ENCODE measurements at regions not wholly inside any gene's neighbourhood (a gene's known extent, or its start where the extent isn't known, plus 50 kb on each side); places are given as distances from the start of the nearest gene placed in this dataset.

DNA sequence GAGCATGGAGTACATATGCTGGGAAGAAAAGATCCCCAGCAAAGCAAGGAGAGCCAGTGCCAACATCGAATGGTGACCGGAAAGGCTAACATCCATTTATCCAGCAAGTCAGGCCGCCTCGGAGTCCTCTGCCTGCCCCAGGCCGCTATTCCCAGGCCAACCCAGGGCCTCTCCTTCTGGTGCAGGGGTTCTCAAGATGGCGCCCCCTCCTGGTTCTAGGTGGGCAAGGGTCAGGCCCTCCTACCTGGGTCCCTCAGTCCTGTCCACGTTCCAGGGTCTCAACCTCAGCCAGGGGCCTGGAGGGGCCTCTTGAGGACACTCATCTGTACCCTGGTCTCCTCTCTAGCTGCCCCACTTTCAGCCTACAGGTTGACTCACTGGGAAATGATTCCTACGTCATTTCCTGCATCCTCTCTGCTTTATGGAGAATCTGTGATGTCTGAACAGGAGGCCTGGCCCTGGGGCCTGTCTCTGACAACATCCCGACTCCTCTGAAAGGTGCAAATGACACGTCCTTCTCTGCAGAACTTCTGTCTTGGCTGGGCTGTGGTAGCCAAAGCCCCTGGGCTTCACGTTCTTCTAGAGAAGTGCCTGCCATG lies 145.3 kb downstream of the PSMG1 start:
- intact Hi-C loops (cut with DNase I): no loop called here
- DNase-seq: no peak

DNA sequence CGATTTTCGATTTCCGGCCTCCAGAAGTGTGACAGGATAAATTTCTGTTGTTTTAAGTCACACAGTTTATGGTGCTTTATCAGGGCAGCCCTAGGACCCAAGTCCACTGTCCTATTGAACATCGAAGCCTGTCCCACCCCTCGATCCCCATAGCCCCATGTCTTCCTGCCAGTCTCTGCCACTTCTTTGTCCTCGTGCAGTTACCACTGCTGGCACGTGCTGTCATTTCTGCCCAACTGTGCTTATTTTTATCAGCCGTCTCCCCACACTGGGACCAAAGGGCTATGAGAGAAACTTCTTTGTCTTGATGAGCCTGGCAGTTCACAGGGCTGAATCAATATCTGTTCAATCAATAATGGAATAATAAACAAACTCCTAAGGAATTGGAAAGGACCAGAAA lies 146.7 kb downstream of the PSMG1 start:
- intact Hi-C loops (cut with DNase I): no loop called here
- DNase-seq: no peak

DNA sequence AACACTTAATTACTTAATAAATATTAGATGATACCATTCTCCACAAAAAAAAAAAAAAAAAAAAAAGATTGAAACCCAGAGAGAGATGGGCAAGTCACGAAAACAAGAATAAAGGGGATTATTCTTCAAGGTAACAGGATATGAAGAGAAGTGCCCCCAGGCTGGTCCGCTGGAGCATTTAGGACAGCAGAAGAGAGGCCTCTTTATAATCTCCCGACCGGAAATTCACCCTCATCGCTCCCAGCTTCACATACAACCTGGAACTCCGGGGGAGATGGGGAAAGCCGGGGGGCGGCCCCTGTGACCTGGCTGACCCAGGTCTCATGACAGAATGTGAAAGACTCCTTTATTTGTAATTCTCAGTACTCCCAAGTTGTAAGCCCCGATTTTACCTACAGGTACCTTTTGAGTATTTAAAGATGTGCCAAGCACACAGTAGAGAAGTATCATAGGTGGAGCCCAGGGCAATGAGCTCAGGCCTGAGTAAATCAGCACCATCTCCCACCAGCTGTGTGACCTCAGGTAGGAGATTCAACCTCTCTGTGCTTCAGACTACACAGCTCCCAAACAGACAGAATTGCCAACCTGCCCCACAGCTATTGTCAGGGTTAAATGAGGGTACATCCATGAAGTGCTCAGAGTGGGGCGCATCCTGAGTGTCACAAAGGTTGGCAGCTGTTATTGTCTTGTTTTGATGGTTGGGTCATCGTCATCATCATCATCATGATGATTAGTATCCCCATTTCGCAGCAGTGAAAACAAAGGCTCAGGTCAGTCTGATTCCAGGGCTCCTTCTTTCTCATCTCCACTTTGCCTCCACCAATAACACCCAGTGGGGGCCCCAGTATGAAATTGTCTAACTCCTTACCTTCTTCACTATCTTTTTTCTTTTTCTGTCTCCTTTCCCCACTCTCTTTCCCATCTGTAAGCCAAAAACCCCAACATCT lies 148.4 kb downstream of the PSMG1 start:
- DNase-seq: no peak
- intact Hi-C loops (cut with DNase I): no loop called here

DNA sequence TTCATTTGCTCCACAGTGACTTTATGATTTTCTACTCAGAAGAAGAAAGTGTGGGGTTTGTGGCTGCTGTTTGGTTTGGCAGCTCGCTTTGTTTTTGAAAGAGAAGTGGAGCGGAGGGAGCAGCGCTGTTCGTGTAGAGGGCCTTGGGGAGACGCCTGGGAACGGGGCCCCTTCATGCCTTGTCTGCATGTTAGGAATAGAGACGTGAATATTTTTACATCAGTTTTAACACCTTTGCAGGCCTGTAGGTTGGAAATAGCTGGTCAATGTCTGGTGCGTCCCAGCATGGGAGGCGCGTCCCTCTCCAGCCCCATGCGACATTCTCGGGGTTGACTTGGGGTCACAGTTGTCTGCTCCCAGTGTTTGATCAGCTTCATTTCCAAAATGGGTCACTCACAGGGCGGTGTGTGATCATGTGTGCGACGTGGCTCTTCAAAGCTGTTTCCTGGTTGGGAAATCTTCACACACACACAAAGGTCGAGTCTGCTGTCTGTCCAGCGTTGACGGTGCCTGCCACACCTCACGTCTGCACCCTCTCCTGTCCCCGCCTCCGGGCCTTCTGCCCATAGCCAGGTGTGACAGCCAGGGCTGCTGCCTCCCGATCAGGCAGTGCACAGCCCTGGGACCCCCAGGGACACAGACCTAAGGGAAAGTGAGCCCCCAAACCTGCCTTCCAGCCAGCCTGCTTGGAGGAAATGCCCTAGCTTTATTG lies 149.2 kb downstream of the PSMG1 start:
- DNase-seq: no peak
- intact Hi-C loops (cut with DNase I): no loop called here

DNA sequence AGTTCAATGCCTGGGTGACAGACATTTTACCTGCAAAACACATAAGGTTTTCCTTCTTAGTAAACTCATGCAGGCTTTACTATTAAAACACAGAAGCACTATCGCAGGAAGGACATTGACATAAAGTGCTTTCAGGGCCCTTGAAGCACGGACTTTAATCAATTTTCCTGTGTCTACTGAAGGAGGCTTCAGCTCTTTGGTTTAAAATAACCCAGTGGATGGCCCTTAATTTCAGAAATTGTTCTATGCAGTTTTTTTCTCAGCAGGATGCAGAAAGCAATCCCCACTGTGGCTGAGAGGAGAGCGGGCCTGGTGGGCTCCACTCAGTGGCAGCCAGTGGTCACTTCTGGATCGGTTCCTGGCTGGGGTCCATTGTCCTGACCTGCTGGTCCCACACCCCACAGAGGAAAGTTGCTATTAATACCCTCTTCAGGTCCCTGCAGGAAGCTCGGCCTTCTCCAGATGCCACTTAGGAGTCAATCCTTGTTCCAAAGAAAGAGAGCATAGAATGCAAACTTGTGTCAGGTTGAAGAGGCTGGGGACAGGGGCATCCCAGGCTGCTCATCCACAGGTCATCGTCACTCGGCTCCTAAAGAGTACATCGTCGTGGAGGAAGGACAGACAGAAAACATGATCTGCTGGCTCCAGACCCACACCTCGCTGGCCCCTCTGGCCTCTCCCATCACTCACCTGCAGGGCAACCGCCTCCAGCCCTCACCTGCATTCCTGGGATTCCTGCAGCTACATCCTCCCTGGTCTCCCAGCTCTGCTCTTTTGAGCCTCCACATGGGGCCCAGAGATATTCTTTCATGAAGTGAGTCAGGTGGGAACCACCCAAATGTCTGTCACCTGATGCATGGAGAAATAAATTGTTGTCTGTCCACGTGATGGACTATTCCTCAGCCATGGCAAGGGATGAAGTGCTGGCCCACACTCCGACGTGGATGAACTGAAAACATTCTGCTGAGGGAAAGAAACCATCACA lies 153.1 kb downstream of the PSMG1 start:
- DNase-seq: no peak
- intact Hi-C loops (cut with DNase I): no loop called here

DNA sequence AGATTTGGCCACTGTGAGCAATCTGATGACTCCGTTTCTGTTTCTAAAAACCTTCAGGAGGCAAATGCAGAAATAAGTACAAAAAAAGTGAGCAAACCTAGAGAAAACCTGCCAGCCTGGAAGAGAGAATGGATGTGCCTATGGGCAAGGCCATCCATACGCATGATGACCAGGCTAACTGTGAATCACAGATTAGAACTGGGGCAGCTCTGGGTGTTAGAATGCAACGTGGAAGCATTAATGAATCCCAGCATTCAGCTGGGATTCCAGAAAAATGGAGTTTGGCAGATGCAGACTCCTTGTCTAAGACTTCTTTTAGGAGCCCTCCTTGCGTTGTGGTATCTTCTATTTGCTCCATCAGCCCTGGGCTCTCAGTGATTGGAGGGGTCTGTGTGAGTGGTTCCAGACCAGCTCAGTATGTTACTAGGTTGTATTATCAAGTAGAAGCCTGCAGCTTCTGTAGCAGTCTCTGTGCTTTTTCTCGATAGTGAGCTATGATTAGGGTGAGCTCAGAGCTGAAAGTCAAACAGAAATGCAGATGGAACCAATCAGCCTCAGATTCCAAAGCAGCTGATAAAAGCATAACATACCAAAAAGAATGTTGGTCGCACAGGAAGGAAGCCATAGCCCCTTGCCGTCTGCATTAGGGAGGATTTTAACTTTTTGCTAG lies 154.0 kb downstream of the PSMG1 start:
- intact Hi-C loops (cut with DNase I): no loop called here
- DNase-seq: no peak

DNA sequence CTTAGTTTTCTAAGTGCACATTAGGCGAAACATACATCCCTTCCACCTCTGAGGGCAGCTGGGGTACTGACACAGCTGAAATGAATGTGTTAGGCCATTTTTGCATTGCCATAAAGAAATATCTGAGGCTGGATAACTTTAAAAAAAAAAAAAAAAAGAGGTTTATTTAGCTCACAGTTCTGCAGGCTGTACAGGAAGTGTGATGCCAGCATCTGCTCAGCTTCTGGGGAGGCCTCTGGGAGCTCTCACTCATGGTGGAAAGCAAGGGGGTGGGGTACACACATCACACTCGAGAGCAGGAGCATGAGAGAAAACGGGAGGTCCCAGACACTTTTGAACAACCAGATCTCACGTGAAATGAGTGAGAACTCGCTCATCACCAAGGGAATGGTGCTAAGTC lies 158.1 kb downstream of the PSMG1 start:
- intact Hi-C loops (cut with DNase I): no loop called here
- DNase-seq: no peak

DNA sequence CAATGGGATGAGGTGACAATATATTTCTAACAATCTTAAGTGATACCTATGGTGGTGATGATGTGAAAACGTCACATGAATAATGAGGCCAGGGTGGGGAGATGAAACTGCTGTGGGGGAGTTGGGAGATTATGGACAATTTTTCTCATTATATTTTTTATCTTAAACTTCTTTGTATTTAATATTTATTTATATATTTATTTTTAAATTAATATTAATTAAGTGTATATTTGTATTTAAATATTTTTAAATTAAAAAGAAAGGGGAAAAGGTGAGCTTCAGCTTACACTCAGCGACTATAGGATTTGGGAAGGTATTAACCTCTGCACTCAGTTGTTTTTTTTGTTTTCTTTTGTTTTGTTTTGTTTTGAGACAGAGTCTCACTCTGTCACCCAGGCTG lies 158.7 kb downstream of the PSMG1 start:
- DNase-seq: no peak
- intact Hi-C loops (cut with DNase I): no loop called here

DNA sequence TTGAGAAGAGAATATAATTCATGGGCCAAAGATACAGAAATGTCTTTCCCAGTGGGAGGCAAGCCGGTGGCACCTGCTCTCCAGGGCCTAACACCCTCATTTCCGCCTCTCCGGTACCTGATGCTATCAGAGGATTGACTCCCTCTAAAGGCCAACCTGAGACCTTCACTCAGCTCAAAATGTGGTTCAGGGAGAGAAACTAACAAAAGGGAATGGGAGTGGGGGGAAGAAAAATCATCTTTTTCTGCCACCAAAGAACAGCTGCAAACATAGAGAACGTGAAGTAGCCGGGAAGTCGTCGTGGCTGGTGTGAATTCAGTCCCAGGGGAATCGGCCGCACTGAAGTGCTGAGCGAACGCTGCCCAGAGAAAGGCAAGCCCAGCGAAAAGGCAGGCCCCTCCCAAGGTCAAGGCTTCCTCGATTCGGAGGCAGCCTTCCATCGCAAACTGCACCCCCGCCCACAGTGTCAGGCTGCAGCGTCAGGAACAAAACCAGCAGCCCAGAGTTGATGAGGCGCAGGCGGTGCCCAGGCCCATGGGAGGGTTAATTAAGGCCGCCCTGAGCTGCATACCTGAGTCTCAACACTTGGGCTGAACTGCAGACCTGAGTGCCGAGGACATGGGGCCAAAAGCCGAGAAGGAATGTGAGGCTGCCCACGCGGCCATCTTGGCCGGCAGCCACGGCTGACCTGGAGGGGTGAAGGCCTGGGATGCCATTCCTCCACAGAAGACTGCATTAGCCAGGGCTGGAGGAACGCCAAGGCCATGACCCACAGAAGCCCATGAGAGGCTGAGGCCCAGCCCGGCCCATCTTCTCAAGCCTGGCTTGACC lies 160.2 kb downstream of the PSMG1 start:
- no peak for DNase-seq
- intact Hi-C loops (cut with DNase I): no loop called here

DNA sequence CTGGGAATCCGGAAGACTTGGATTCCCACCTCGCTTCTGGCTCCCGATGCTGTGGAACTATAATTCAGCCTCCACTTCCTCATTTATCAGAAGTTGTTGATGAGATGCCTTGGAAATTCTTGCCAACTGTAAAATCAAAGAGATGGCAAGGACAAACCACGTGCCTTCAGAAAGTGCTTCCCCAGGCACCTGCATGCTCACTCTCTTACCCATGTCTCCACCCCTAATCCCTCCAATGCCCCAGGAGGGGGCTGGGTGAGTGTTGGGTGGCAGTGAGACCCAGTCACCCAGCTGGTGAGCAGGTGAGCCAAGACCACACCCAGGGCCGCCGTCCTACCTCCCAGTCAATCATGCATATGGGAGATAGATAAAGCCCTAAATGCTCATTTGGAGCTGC lies 160.8 kb downstream of the PSMG1 start:
- intact Hi-C loops (cut with DNase I): no loop called here
- DNase-seq: no peak

DNA sequence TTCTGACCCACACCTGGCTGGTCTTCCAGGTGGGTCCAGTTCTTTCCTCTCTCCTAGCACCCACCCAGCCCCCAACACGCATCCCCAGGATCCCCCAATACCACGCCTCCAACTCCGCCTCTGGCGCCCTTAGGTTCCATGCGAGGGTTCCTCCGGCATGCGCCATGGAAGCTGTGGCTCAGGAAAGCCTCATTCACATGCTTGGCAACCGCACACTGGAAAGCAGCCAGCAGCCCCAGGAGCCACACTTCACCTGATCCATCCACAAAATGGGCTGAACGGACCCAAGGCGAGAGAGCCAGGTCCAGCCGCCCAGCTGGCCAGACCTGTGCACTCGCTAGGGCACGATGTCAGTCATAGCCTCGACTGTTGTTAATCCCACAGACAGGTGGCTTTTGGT lies 161.2 kb downstream of the PSMG1 start:
- intact Hi-C loops (cut with DNase I): no loop called here

DNA sequence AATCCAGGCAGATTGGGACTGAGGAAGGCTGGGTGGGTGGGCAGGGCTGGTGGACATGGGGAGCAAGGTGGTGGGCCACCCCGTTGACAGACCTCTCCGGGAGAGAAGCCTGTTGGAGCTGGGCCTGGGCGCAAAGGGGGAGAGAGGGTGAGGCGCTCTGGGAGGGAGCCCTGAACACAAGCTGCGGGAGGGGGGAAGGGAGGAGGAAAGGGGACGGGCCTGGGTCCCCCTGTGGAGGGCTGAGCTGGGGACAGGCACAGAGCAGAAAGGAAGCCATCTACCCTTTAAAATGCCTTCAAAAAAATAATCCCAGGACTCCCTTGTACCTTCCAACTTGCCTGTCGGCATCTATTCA lies 161.8 kb downstream of the PSMG1 start:
- DNase-seq: no peak
- intact Hi-C loops (cut with DNase I): no loop called here

More for the DNA sequence above, 161.2 kb downstream of the PSMG1 start:
- DNase-seq: no peak

DNA sequence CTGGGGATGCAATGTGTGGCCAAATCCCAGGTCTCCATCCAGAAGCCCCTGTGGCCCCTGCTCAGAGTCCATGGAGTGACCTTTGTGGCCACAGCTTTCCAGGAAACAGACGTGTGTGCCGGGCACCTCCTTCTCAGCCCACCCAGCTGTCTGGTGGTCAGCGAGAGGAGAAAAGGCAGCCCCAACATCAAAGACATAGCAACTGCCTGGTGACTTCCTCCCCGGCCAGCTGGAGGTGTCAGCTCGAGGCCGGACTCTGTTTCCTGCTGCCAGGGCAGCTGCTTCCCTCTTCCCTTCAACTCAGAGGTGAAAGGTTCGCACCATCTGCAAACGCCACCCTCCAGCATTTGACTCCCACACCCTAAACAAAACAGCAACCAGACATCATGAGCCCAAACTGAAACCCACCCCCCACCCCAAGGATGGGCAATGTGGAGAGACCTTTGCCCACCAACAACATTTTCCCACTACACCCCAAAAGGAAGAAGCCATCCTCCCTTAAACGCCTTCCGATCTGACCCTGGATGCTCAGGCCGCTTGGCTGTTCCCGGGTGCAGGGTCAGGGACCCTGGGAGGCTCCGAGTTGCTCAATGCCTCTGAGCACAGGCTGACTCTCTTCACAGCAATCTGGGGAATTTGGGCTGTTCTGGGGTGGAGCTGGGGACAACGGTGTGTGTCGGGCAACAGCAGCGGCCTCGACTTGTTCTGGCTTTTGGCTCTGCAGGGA lies 162.3 kb downstream of the PSMG1 start:
- intact Hi-C loops (cut with DNase I): no loop called here
- no peak for DNase-seq

DNA sequence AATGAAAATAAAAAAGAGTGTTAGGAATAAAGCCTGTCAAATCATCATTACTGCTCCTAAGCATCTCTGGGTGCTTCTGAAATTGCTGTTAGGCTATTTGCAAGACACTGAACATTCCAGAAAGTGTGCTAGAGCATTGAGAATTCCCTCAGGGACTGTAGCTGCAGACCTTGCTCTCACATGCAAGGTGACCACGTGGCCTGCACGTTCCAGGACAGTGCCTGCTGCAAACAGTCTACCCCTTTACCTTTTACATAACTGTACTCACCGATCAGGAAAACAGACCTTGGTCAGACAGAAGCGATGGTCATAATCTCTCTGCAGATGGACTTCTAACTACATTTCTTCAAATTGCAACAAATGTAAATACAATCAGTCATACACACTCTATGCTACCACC lies 164.5 kb downstream of the PSMG1 start:
- intact Hi-C loops (cut with DNase I): no loop called here
- no peak for DNase-seq

DNA sequence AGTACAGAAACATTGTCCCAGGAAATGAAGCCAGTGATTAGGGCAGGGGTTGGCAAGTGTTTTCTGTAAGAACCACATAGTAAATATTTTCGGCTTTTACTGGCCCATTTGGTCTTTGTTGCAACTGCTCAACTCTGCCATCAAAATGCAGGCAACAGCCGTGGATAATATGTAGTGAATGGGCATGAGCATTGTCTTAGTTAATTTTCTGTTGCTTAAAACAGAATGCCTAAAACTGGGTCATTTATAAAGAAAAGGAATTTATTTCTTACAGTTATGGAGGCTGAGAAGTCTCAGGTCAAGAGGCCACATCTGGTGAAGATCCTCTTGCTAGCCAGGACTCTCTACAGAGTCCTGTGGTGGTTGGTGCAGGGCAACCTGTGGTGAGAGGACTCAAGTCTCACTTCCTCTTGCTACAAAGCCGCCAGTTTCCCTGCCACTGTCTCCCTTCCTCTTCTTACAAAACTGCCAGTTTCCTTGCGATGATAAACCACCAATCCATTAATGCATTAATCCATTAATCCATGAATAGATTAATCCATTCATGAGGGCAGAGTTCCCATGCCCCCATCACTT lies 166.4 kb downstream of the PSMG1 start:
- intact Hi-C loops (cut with DNase I): no loop called here
- DNase-seq: peak in 20 of 42 donors; percentile 8 to 57 (median 34)

DNA sequence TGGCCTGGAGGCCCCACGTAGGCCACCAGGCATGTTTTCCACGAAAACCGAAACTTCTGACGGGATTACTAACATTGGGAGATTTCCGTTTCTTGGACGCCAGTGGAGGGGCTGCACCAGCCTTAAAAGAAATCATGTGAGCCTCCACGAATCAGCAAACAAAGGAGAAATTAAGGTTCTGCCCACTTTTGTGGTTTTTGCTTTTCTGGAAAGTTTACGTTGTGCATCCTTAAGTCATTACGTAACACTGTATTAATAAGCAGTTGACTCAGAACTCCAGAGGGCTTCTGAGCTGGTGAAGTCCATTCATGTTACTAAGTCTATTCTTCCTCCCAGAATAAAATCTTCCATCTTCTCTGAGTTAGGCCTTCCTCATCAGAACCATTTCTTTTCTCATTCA lies 168.5 kb downstream of the PSMG1 start:
- DNase-seq: no peak
- intact Hi-C loops (cut with DNase I): no loop called here

All from head of caudate nucleus (tissue), 42 donors.